GM12873 (cell line): ENCODE measurements at regions not wholly inside any gene's neighbourhood (a gene's known extent, or its start where the extent isn't known, plus 50 kb on each side); places are given as distances from the start of the nearest gene placed in this dataset.

Experiments used
- TF ChIP-seq, protein P1 (sequence below): IDR thresholded peaks from 2 replicates; pipeline ENCODE4 v1.5.1; 2012; ENCODE audit warnings: low read depth, mild to moderate bottlenecking, moderate library complexity, low read length, control low read depth; ENCODE audit not compliant: insufficient read depth; ENCODE audit errors: missing control alignments

- TF ChIP-seq, protein P1, sequence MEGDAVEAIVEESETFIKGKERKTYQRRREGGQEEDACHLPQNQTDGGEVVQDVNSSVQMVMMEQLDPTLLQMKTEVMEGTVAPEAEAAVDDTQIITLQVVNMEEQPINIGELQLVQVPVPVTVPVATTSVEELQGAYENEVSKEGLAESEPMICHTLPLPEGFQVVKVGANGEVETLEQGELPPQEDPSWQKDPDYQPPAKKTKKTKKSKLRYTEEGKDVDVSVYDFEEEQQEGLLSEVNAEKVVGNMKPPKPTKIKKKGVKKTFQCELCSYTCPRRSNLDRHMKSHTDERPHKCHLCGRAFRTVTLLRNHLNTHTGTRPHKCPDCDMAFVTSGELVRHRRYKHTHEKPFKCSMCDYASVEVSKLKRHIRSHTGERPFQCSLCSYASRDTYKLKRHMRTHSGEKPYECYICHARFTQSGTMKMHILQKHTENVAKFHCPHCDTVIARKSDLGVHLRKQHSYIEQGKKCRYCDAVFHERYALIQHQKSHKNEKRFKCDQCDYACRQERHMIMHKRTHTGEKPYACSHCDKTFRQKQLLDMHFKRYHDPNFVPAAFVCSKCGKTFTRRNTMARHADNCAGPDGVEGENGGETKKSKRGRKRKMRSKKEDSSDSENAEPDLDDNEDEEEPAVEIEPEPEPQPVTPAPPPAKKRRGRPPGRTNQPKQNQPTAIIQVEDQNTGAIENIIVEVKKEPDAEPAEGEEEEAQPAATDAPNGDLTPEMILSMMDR: no peak
Observed at GRCh38 chr2:19141234-19142004, 217.0 kb downstream of the OSR1 start.

DNA sequence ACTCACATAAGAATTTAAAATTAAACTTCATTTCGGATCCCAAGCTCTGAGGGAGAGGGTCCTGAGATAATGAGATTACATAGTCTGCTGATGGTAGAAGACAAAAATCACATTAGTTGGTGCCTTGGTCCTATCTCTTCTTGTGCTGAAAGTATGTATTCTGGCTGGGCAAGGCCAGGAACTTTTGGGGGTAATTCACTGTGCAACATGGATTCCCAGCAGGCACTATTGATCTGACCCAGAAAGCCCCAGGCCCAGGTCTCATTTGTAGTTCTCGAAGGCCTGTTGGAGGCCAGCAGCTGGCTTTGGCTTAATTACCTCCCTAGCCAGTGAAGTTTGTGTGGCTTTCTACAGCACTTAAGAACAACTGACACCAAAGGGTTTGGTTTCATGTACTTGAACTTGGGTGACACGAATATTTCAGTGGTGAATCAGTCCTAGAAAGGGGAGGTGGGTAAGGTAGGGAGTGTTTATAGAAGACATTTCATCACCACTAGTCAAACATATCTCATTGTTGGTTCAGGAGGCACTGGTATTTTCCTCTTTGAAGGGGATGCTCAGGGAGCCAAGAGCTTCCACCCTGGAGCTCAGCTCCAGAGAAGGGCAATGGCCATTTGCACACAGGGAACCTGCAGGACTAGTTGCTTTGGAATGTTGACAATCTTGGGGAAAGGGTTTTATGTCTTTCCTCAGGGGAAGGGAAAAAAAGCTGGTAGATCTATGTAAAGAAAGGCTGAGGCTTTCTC lies 217.8 kb downstream of the OSR1 start:
- TF ChIP-seq, protein P1: no peak

GRCh38 chr2:19139386-19139785 lies 219.0 kb downstream of the OSR1 start:
- TF ChIP-seq, protein P1: no peak

GRCh38 chr2:19138264-19138825 lies 220.1 kb downstream of the OSR1 start:
- TF ChIP-seq, protein P1: no peak

GRCh38 chr2:19137433-19137832 lies 221.0 kb downstream of the OSR1 start:
- TF ChIP-seq, protein P1: no peak

DNA sequence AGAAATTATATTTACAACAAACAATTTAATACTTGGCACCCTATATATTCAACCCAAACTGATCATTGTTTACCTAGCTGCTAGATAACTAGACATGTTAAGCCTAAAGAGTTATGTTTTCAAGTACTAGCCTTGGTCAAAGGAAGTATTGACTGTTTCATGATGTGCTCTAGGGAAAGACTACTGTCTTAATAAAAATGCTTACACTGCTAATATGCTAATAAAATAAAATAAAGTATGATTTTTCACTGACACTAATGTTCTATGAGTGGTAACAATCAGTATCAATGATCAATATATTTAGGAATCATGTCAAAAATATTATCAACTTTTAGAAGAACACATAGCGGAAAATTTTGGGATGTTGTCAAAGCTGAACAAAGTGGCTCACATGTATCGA lies 225.5 kb downstream of the OSR1 start:
- TF ChIP-seq, protein P1: no peak

DNA sequence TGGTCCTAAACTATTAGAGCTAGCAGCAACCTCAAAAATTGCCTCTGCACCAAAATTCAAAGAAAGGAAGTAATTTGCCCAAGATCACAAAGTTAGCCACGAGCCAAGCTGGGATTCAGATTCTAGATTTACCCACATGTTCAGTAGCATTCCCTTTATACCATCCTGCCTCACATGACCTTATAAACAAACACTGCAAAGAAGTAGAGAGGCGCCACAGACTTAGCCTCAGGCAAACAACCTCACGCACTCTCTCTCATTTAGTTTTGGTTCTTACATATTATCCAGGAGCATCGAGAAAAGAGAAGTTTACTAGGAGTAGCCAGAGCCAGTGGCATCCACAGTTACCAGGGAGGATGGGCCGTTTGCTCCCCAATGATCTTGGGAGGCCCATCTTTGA lies 226.6 kb downstream of the OSR1 start:
- TF ChIP-seq, protein P1: no peak
